Activated CD8-positive, alpha-beta T cell treated with anti-CD3 and anti-CD28 coated beads for 36 hours (primary cell): ENCODE measurements at regions not wholly inside any gene's neighbourhood (a gene's known extent, or its start where the extent isn't known, plus 50 kb on each side); places are given as distances from the start of the nearest gene placed in this dataset.

Source experiments
- ATAC-seq: fragments of 200-7000 bp; cut with Tn5 transposase; one replicate; pipeline ENCODE4 v1.10.0; 2021; ENCODE audit warnings: mild to moderate bottlenecking, moderate library complexity
- CTCF ChIA-PET: fragments of 350-600 bp; sonication (Branson Sonifier 250); formaldehyde crosslinking; loops from one replicate; lab custom pipeline; 2021; ENCODE audit warnings: antibody characterized with exemption; lab: Charles Lee
- POLR2A ChIA-PET: fragments of 350-600 bp; sonication (Branson Sonifier 250); formaldehyde crosslinking; loops from one replicate; lab custom pipeline; 2021; ENCODE audit warnings: antibody characterized with exemption; lab: Charles Lee
- DNase-seq: peaks from one replicate; pipeline ENCODE4 v3.0.0-alpha.2; 2020
- H3K27ac Mint-ChIP-seq: one replicate; pipeline ENCODE4 v1.8.0; 2021; ENCODE audit warnings: mild to moderate bottlenecking, mixed read lengths
- H3K27me3 Mint-ChIP-seq: one replicate; pipeline ENCODE4 v1.8.0; 2021; ENCODE audit warnings: mixed read lengths
- H3K36me3 Mint-ChIP-seq: one replicate; pipeline ENCODE4 v1.8.0; 2021; ENCODE audit warnings: low read depth, mixed read lengths
- H3K4me1 Mint-ChIP-seq: one replicate; pipeline ENCODE4 v1.8.0; 2021; ENCODE audit warnings: low read depth, mixed read lengths
- H3K4me3 Mint-ChIP-seq: one replicate; pipeline ENCODE4 v1.8.0; 2021; ENCODE audit warnings: mild to moderate bottlenecking, moderate library complexity, mixed read lengths
- H3K9me3 Mint-ChIP-seq: one replicate; pipeline ENCODE4 v1.8.0; 2021; ENCODE audit warnings: mixed read lengths
- intact Hi-C: fragments of 100-400 bp; cut with micrococcal nuclease; formaldehyde crosslinking; loops from one replicate; pipeline ENCODE4 v1.10.0; 2022
- TF ChIP-seq, protein P1 (sequence below): fragments of 200-600 bp; IDR thresholded peaks from one replicate; pipeline ENCODE4 v1.8.0; 2022; ENCODE audit warnings: antibody characterized with exemption, mild to moderate bottlenecking

DNA sequence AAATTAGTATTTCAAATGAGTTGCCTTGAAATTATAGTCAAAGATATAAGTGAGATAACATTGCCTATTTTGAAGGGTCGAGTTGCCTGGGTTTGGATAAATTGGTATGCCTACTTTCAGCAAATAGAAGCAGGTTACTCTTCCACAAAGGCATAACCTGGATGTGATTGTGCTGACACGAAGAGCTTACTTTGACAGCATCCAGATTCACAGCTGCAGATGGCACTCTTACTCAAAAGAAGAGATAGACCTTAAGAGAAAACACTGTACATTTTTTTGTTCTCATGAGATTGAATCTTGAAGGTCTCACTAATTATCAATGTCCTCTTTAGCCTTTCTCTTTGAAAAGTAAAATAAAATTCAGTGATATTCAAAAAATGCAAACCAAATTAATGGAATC, 1338.7 kb downstream of the REEP3 start:
- no peak overlapping the region for H3K27ac Mint-ChIP-seq
- DNase-seq: no peak
- ChIA-PET CTCF (no interaction called here), POLR2A (no interaction called here)
- no peak for ATAC-seq
- H3K4me1 Mint-ChIP-seq: no peaks in the 10 kb centered on the region
- H3K27me3 Mint-ChIP-seq: no peaks in the 10 kb centered on the region
- no peaks in the 10 kb centered on the region for H3K36me3 Mint-ChIP-seq
- no peak overlapping the region for H3K4me3 Mint-ChIP-seq
- TF ChIP-seq, protein P1, sequence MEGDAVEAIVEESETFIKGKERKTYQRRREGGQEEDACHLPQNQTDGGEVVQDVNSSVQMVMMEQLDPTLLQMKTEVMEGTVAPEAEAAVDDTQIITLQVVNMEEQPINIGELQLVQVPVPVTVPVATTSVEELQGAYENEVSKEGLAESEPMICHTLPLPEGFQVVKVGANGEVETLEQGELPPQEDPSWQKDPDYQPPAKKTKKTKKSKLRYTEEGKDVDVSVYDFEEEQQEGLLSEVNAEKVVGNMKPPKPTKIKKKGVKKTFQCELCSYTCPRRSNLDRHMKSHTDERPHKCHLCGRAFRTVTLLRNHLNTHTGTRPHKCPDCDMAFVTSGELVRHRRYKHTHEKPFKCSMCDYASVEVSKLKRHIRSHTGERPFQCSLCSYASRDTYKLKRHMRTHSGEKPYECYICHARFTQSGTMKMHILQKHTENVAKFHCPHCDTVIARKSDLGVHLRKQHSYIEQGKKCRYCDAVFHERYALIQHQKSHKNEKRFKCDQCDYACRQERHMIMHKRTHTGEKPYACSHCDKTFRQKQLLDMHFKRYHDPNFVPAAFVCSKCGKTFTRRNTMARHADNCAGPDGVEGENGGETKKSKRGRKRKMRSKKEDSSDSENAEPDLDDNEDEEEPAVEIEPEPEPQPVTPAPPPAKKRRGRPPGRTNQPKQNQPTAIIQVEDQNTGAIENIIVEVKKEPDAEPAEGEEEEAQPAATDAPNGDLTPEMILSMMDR: no peak
- intact Hi-C loops: no loop called here
- H3K9me3 Mint-ChIP-seq: peaks cover 3% of the 10 kb centered on the region

- ATAC-seq (no peak), DNase-seq (no peak)
- no peaks in the 10 kb centered on the region for H3K4me1 Mint-ChIP-seq
- TF ChIP-seq, protein P1: no peak
- no peak overlapping the region for H3K27ac Mint-ChIP-seq
- H3K4me3 Mint-ChIP-seq: no peak overlapping the region
- H3K27me3 Mint-ChIP-seq: no peaks in the 10 kb centered on the region
- intact Hi-C loops: no loop called here
- peaks cover 6% of the 10 kb centered on the region for H3K9me3 Mint-ChIP-seq
- no peaks in the 10 kb centered on the region for H3K36me3 Mint-ChIP-seq
- ChIA-PET POLR2A (no interaction called here), CTCF (no interaction called here)
These were observed 1342.6 kb downstream of the REEP3 start for GRCh38 chr10:64863836-64864235.

GRCh38 chr10:64867501-64867962, 1346.3 kb downstream of the REEP3 start:
- no peaks in the 10 kb centered on the region for H3K4me1 Mint-ChIP-seq
- no peaks in the 10 kb centered on the region for H3K36me3 Mint-ChIP-seq
- intact Hi-C loops: no loop called here
- ATAC-seq: no peak
- no peak overlapping the region for H3K27ac Mint-ChIP-seq
- no peak for DNase-seq
- ChIA-PET POLR2A (no interaction called here), CTCF (no interaction called here)
- H3K4me3 Mint-ChIP-seq: no peak overlapping the region
- peaks cover 6% of the 10 kb centered on the region for H3K9me3 Mint-ChIP-seq
- H3K27me3 Mint-ChIP-seq: no peaks in the 10 kb centered on the region
- TF ChIP-seq, protein P1: no peak

GRCh38 chr10:64873088-64873487, 1351.9 kb downstream of the REEP3 start:
- Mint-ChIP-seq H3K4me1 (no peaks in the 10 kb centered on the region), H3K36me3 (no peaks in the 10 kb centered on the region), H3K4me3 (no peak overlapping the region), H3K9me3 (peaks cover 2% of the 10 kb centered on the region), H3K27ac (no peak overlapping the region), H3K27me3 (no peaks in the 10 kb centered on the region)
- CTCF ChIA-PET: no interaction called here
- TF ChIP-seq, protein P1: no peak
- POLR2A ChIA-PET: no interaction called here
- intact Hi-C loops: no loop called here
- ATAC-seq (no peak), DNase-seq (no peak)

GRCh38 chr10:64873959-64874358, 1352.8 kb downstream of the REEP3 start:
- ATAC-seq (no peak), DNase-seq (no peak)
- ChIA-PET CTCF (no interaction called here), POLR2A (no interaction called here)
- H3K4me3 Mint-ChIP-seq: no peak overlapping the region
- H3K27ac Mint-ChIP-seq: no peak overlapping the region
- intact Hi-C loops: no loop called here
- H3K27me3 Mint-ChIP-seq: no peaks in the 10 kb centered on the region
- no peaks in the 10 kb centered on the region for H3K4me1 Mint-ChIP-seq
- TF ChIP-seq, protein P1: no peak
- H3K9me3 Mint-ChIP-seq: peaks cover 2% of the 10 kb centered on the region
- no peaks in the 10 kb centered on the region for H3K36me3 Mint-ChIP-seq
